ENCODE measurements at regions not wholly inside any gene's neighbourhood (a gene's known extent, or its start where the extent isn't known, plus 50 kb on each side); places are given as distances from the start of the nearest gene placed in this dataset.

- TF ChIP-seq CTCF (IDR thresholded peaks at IDR 0.05 in 4 of 5, conservative IDR thresholded peaks at IDR 0.05 in 1 of 5) (no peak), POLR2A (IDR thresholded peaks at IDR 0.05) (no peak)
Measured at GRCh38 chr10:3961082-3961481, 176.1 kb upstream of the KLF6 start.
